ENCODE measurements at regions not wholly inside any gene's neighbourhood (a gene's known extent, or its start where the extent isn't known, plus 50 kb on each side); places are given as distances from the start of the nearest gene placed in this dataset.

- TF ChIP-seq SMC3 (IDR thresholded peaks at IDR 0.05; ENCODE audit: low read depth, low read length) (no peak), POLR2AphosphoS5 (IDR thresholded peaks at IDR 0.05; ENCODE audit: low read depth, low read length) (no peak), EP300 (IDR thresholded peaks at IDR 0.05; ENCODE audit: borderline replicate concordance in 1 of 2, low read depth in 1 of 2, low read length in 1 of 2) (no peak), NFIC (IDR thresholded peaks at IDR 0.05; ENCODE audit: borderline replicate concordance) (no peak)
Observed at GRCh38 chr7:26487780-26488515, 196.3 kb downstream of the SNX10 start.

Measured in SK-N-SH (cell line).